ENCODE measurements at regions not wholly inside any gene's neighbourhood (a gene's known extent, or its start where the extent isn't known, plus 50 kb on each side); places are given as distances from the start of the nearest gene placed in this dataset.

DNA sequence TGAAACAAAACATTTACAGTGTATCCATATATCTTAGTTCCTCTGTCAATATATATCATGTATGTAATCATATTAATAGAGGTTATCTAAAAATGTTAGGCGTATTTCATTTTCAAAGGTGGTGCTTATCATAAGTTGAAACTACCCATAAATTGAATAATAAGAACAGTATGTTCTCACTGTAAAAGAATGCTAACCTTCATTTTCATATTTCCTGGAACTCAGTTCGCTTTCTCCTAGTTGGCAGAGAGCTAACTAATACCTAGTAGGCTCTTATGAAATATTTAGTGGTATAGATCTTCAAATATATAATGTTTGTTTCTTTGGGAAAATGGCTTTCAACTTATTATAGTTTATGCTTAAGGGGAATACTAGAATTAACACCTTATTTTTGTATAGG, 118.4 kb downstream of the DISP1 start:
- TF ChIP-seq, protein P1, sequence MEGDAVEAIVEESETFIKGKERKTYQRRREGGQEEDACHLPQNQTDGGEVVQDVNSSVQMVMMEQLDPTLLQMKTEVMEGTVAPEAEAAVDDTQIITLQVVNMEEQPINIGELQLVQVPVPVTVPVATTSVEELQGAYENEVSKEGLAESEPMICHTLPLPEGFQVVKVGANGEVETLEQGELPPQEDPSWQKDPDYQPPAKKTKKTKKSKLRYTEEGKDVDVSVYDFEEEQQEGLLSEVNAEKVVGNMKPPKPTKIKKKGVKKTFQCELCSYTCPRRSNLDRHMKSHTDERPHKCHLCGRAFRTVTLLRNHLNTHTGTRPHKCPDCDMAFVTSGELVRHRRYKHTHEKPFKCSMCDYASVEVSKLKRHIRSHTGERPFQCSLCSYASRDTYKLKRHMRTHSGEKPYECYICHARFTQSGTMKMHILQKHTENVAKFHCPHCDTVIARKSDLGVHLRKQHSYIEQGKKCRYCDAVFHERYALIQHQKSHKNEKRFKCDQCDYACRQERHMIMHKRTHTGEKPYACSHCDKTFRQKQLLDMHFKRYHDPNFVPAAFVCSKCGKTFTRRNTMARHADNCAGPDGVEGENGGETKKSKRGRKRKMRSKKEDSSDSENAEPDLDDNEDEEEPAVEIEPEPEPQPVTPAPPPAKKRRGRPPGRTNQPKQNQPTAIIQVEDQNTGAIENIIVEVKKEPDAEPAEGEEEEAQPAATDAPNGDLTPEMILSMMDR (IDR thresholded peaks at IDR 0.05), result no peak
- TF ChIP-seq EP300 (IDR thresholded peaks at IDR 0.05; ENCODE audit: borderline replicate concordance in 1 of 2, low read depth in 1 of 2, low read length in 1 of 2), result no peak
